SK-N-SH (cell line): ENCODE measurements at regions not wholly inside any gene's neighbourhood (a gene's known extent, or its start where the extent isn't known, plus 50 kb on each side); places are given as distances from the start of the nearest gene placed in this dataset.

Experiments used
- CTCF ChIA-PET: fragments of 300-600, 350-600 bp; formaldehyde crosslinking; extraction: SDS; loops from one replicate; lab custom pipeline; 2021; lab: Yijun Ruan, JAX
- POLR2A ChIA-PET: fragments of 350-600 bp; sonication (Branson Sonifier 250); formaldehyde crosslinking; extraction: SDS; loops from one replicate; lab custom pipeline; 2020; ENCODE audit warnings: antibody characterized with exemption, inconsistent platforms; lab: Yijun Ruan, JAX
- DNase-seq: peaks from one replicate; pipeline ENCODE4 v3.0.0; 2012
- H2AFZ ChIP-seq: fragments of 200-600 bp; sonication (generic); 2 replicates; pipeline ENCODE4 v1.8.1; 2016; ENCODE audit warnings: antibody characterized with exemption, mild to moderate bottlenecking, low read depth
- H3F3A ChIP-seq: fragments of 200-600 bp; sonication (generic); replicated peaks from 2 replicates; pipeline ENCODE3; 2016; ENCODE audit warnings: antibody characterized with exemption, mild to moderate bottlenecking; ENCODE audit not compliant: insufficient read depth
- H3K27ac ChIP-seq, 2 experiments: fragments of 200-500 bp in 1 of 2; fragments of 200-600 bp in 1 of 2; sonication (Bioruptor generic) in 1 of 2; sonication (generic), shearing (Covaris generic) in 1 of 2; 2 replicates each; pipeline versions ENCODE4 v1.5.1 to v1.6.1; 2014 to 2016; ENCODE audit warnings: low read depth in 2 of 2, inconsistent platforms in 1 of 2, low read length in 1 of 2, mild to moderate bottlenecking in 1 of 2, mixed read lengths in 1 of 2
- H3K27me3 ChIP-seq: fragments of 200-600 bp; sonication (generic), shearing (Covaris generic); 2 replicates; pipeline ENCODE4 v1.6.1; 2016; ENCODE audit warnings: mixed run types; ENCODE audit not compliant: insufficient read depth
- H3K36me3 ChIP-seq, 2 experiments: fragments of 200-500 bp in 1 of 2; fragments of 200-600 bp in 1 of 2; sonication (Bioruptor generic) in 1 of 2; sonication (generic) in 1 of 2; replicated peaks in 1 of 2; 2 replicates each; pipeline versions ENCODE3 to v1.5.1; 2014 to 2016; ENCODE audit warnings: low read length in 1 of 2, mild to moderate bottlenecking in 1 of 2; ENCODE audit not compliant: insufficient read depth in 2 of 2, control insufficient read depth in 1 of 2
- H3K4me1 ChIP-seq, 2 experiments: fragments of 200-500 bp in 1 of 2; fragments of 200-600 bp in 1 of 2; sonication (Bioruptor generic) in 1 of 2; sonication (generic), shearing (Covaris generic) in 1 of 2; 2 replicates each; pipeline versions ENCODE4 v1.5.1 to v1.6.1; 2014 to 2016; ENCODE audit warnings: low read depth in 1 of 2, low read length in 1 of 2, mixed run types in 1 of 2; ENCODE audit not compliant: insufficient read depth in 2 of 2, control insufficient read depth in 1 of 2
- H3K4me2 ChIP-seq: fragments of 200-600 bp; sonication (generic), shearing (Covaris generic); 2 replicates; pipeline ENCODE4 v1.6.1; 2017; ENCODE audit warnings: mixed run types
- H3K4me3 ChIP-seq, 2 experiments: fragments of 200-500 bp in 1 of 2; fragments of 200-600 bp in 1 of 2; sonication (Bioruptor generic) in 1 of 2; sonication (generic), shearing (Covaris generic) in 1 of 2; 2 replicates each; pipeline versions ENCODE4 v1.5.1 to v1.8.1; 2014 to 2016; ENCODE audit warnings: low read depth in 2 of 2, inconsistent platforms in 1 of 2, low read length in 1 of 2, mild to moderate bottlenecking in 1 of 2, mixed read lengths in 1 of 2, moderate library complexity in 1 of 2
- H3K79me2 ChIP-seq: fragments of 200-600 bp; sonication (generic); 2 replicates; pipeline ENCODE4 v1.8.1; 2017; ENCODE audit warnings: mild to moderate bottlenecking; ENCODE audit not compliant: insufficient read depth
- H3K9ac ChIP-seq: fragments of 200-600 bp; sonication (generic); 2 replicates; pipeline ENCODE4 v1.6.1; 2017; ENCODE audit warnings: mixed run types
- H3K9me2 ChIP-seq: fragments of 200-600 bp; sonication (generic); 2 replicates; pipeline ENCODE4 v1.6.1; 2017; ENCODE audit warnings: mixed run types
- H3K9me3 ChIP-seq: fragments of 200-600 bp; sonication (generic); 2 replicates; pipeline ENCODE4 v1.6.1; 2017; ENCODE audit warnings: mixed run types, mild to moderate bottlenecking, moderate library complexity
- H4K20me1 ChIP-seq: fragments of 200-600 bp; sonication (generic); 2 replicates; pipeline ENCODE4 v1.6.1; 2017; ENCODE audit warnings: mild to moderate bottlenecking, mixed run types; ENCODE audit not compliant: insufficient read depth
- CHD2 ChIP-seq: fragments of 150-350 bp; IDR thresholded peaks from 2 replicates; pipeline ENCODE4 v1.6.1; 2018; ENCODE audit warnings: low read length; ENCODE audit not compliant: partially characterized antibody
- EP300 ChIP-seq, 2 experiments: IDR thresholded peaks; 2 replicates each; pipeline versions ENCODE4 v1.4.0 to v1.6.1; 2012; ENCODE audit warnings: borderline replicate concordance in 1 of 2, low read depth in 1 of 2, low read length in 1 of 2
- EZH2phosphoT487 ChIP-seq: fragments of 200-600 bp; sonication (generic); IDR thresholded peaks from 2 replicates; pipeline ENCODE4 v1.6.1; 2017; ENCODE audit warnings: low read depth, mixed run types, mild to moderate bottlenecking, antibody characterized with exemption, moderate library complexity, borderline replicate concordance
- FOSL2 ChIP-seq: IDR thresholded peaks from 2 replicates; pipeline ENCODE4 v1.4.0; 2012; ENCODE audit warnings: low read depth, mild to moderate bottlenecking, moderate library complexity, borderline replicate concordance
- FOXM1 ChIP-seq: IDR thresholded peaks from 2 replicates; pipeline ENCODE4 v1.4.0; 2012; ENCODE audit warnings: low read depth, mild to moderate bottlenecking
- GABPA ChIP-seq: IDR thresholded peaks from 2 replicates; pipeline ENCODE4 v1.4.0; 2012; ENCODE audit warnings: low read depth, mild to moderate bottlenecking
- GATA2 ChIP-seq: sonication (generic); formaldehyde crosslinking; IDR thresholded peaks from 2 replicates; pipeline ENCODE4 v1.5.0; 2020; ENCODE audit warnings: mild to moderate bottlenecking, missing genetic modification reagents
- JUND ChIP-seq: IDR thresholded peaks from 2 replicates; pipeline ENCODE4 v1.4.0; 2012
- MXI1 ChIP-seq: IDR thresholded peaks from 2 replicates; pipeline ENCODE4 v1.6.1; 2012; ENCODE audit warnings: mild to moderate bottlenecking, low read depth, low read length, improper control_type of control experiment
- NFIC ChIP-seq: IDR thresholded peaks from 2 replicates; pipeline ENCODE4 v1.4.0; 2012; ENCODE audit warnings: borderline replicate concordance
- NRF1 ChIP-seq: IDR thresholded peaks from 2 replicates; pipeline ENCODE4 v1.6.1; 2012; ENCODE audit warnings: low read depth, mild to moderate bottlenecking, low read length
- POLR2AphosphoS5 ChIP-seq: IDR thresholded peaks from 2 replicates; pipeline ENCODE4 v1.6.1; 2012; ENCODE audit warnings: low read depth, low read length
- RAD21 ChIP-seq: IDR thresholded peaks from 2 replicates; pipeline ENCODE4 v1.6.1; 2012; ENCODE audit warnings: mild to moderate bottlenecking, low read length
- RXRA ChIP-seq: IDR thresholded peaks from 2 replicates; pipeline ENCODE4 v1.4.0; 2012; ENCODE audit warnings: low read depth, mild to moderate bottlenecking, borderline replicate concordance
- TAF1 ChIP-seq: IDR thresholded peaks from 2 replicates; pipeline ENCODE4 v1.6.1; 2012; ENCODE audit warnings: low read depth, mild to moderate bottlenecking, low read length, moderate library complexity, borderline replicate concordance
- TCF12 ChIP-seq: IDR thresholded peaks from 2 replicates; pipeline ENCODE4 v1.4.0; 2012
- TEAD4 ChIP-seq: IDR thresholded peaks from 2 replicates; pipeline ENCODE4 v1.4.0; 2012; ENCODE audit warnings: mild to moderate bottlenecking, borderline replicate concordance; ENCODE audit not compliant: insufficient read depth
- YY1 ChIP-seq: IDR thresholded peaks from 2 replicates; pipeline ENCODE4 v1.4.0; 2012; ENCODE audit warnings: low read depth, mild to moderate bottlenecking
- whole genome bisulfite sequencing: methylation state at CpG from one replicate; pipeline ENCODE4 v1.1.6; 2017; ENCODE audit warnings: low lambda C conversion rate; 5-methylcytosine and 5-hydroxymethylcytosine counted together
- TF ChIP-seq, protein P1 (sequence below): fragments of 150-350 bp; IDR thresholded peaks from 2 replicates; pipeline ENCODE4 v1.6.1; 2017; ENCODE audit warnings: antibody characterized with exemption, low read length, low read depth, borderline replicate concordance
- TF ChIP-seq, protein P2 (sequence below): fragments of 150-350 bp; IDR thresholded peaks from 2 replicates; pipeline ENCODE4 v1.6.1; 2016; ENCODE audit warnings: mild to moderate bottlenecking, low read depth, low read length
- TF ChIP-seq, protein P3 (sequence below): IDR thresholded peaks from 2 replicates; pipeline ENCODE4; 2012
- TF ChIP-seq, protein P4 (sequence below): IDR thresholded peaks from 2 replicates; pipeline ENCODE4 v1.4.0; 2012; ENCODE audit warnings: low read depth, borderline replicate concordance
- TF ChIP-seq, protein P5 (sequence below): fragments of 200-600 bp; sonication (generic); IDR thresholded peaks from 2 replicates; pipeline ENCODE4 v1.6.1; 2017; ENCODE audit warnings: antibody characterized with exemption, mild to moderate bottlenecking, moderate library complexity

DNA sequence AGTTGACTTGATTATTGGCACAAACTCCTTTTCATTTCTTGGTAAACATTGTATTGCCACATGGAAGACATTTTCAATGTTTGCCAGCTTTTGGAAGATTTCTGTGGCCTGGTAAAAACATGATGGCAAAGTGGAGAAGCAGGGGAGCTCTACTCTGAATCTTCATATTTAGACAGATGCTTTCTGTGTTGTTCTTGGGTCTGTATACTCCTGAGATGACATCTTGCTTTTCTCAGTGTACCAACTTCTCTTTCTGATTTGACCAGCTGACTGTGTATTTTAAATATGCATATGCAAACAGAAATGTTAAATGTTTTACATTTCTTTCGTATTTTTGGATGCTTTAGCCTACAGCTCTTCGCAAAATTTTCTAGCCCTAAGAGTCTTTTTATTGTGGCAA is 366.2 kb upstream of the MON1B start:
- H3K79me2 ChIP-seq: no peaks in the 10 kb centered on the region
- H2AFZ ChIP-seq: no peak overlapping the region
- no peaks in the 10 kb centered on the region for H3K27me3 ChIP-seq
- no peak overlapping the region for H3K4me2 ChIP-seq
- no peaks in the 10 kb centered on the region for H4K20me1 ChIP-seq
- H3K9ac ChIP-seq: no peak overlapping the region
- WGBS: 26% methylated on average over 2 of the region's 2 CpGs
- H3K27ac ChIP-seq: no peak overlapping the region
- H3F3A ChIP-seq: no peaks in the 10 kb centered on the region
- no peaks in the 10 kb centered on the region for H3K9me2 ChIP-seq
- no peaks in the 10 kb centered on the region for H3K4me1 ChIP-seq
- CTCF ChIA-PET: interaction anchor here (0.9 to 1.6 kb wide), 2 partner anchors 9 to 30 kb away, joined by 3 to 6 read pairs; no protein-coding TSS in a partner anchor
- POLR2A ChIA-PET: no interaction called here
- H3K36me3 ChIP-seq: no peaks in the 10 kb centered on the region
- TF ChIP-seq CHD2: no peak
- TF ChIP-seq FOXM1: no peak
- no peak for TF ChIP-seq NRF1
- TF ChIP-seq YY1: no peak
- no peak for TF ChIP-seq FOSL2
- TF ChIP-seq, protein P1, sequence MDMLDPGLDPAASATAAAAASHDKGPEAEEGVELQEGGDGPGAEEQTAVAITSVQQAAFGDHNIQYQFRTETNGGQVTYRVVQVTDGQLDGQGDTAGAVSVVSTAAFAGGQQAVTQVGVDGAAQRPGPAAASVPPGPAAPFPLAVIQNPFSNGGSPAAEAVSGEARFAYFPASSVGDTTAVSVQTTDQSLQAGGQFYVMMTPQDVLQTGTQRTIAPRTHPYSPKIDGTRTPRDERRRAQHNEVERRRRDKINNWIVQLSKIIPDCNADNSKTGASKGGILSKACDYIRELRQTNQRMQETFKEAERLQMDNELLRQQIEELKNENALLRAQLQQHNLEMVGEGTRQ: no peak
- no peak for TF ChIP-seq NFIC
- TF ChIP-seq, protein P2, sequence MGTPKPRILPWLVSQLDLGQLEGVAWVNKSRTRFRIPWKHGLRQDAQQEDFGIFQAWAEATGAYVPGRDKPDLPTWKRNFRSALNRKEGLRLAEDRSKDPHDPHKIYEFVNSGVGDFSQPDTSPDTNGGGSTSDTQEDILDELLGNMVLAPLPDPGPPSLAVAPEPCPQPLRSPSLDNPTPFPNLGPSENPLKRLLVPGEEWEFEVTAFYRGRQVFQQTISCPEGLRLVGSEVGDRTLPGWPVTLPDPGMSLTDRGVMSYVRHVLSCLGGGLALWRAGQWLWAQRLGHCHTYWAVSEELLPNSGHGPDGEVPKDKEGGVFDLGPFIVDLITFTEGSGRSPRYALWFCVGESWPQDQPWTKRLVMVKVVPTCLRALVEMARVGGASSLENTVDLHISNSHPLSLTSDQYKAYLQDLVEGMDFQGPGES: no peak
- no peak for TF ChIP-seq EZH2phosphoT487
- TF ChIP-seq RXRA: no peak
- no peak for TF ChIP-seq TEAD4
- TF ChIP-seq POLR2AphosphoS5: no peak
- no peak for TF ChIP-seq TCF12
- TF ChIP-seq, protein P3, sequence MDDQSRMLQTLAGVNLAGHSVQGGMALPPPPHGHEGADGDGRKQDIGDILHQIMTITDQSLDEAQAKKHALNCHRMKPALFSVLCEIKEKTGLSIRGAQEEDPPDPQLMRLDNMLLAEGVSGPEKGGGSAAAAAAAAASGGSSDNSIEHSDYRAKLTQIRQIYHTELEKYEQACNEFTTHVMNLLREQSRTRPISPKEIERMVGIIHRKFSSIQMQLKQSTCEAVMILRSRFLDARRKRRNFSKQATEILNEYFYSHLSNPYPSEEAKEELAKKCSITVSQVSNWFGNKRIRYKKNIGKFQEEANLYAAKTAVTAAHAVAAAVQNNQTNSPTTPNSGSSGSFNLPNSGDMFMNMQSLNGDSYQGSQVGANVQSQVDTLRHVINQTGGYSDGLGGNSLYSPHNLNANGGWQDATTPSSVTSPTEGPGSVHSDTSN: no peak
- no peak for TF ChIP-seq GATA2 (CRISPR knock-in tag)
- H3K9me3 ChIP-seq: no peaks in the 10 kb centered on the region
- no peak for DNase-seq
- no peak overlapping the region for H3K4me3 ChIP-seq

DNA sequence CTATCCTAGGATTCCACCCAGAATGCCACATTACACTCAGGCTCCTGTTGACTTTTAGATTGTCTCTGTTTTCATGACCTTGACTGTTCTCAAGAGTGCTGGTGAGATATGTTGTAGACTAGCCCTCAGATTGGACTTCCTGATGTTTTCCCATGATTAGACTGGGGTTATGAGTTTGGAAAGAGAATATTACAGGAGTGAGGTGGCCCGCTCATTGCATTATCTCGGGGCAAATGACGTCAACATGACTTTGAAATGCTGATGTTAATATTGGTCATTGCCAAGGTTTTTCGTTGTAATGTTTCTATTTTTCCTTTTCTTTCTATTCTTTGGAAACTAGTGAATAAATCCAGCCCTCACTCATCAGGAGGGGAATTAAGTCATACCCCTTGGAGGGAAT is 355.7 kb upstream of the MON1B start:
- no peaks in the 10 kb centered on the region for H4K20me1 ChIP-seq

More for the DNA sequence above, 355.7 kb upstream of the MON1B start:
- Histone ChIP-seq H3K9me2 (no peaks in the 10 kb centered on the region), H3K9ac (no peak overlapping the region), H2AFZ (no peak overlapping the region), H3K27me3 (no peaks in the 10 kb centered on the region), H3K79me2 (no peaks in the 10 kb centered on the region), H3K4me1 (no peaks in the 10 kb centered on the region), H3K27ac (no peak overlapping the region), H3K4me2 (no peak overlapping the region), H3F3A (no peaks in the 10 kb centered on the region), H3K9me3 (no peaks in the 10 kb centered on the region), H3K4me3 (no peak overlapping the region), H3K36me3 (no peaks in the 10 kb centered on the region)
- DNase-seq: no peak
- POLR2A ChIA-PET: no interaction called here
- CTCF ChIA-PET: no interaction called here
- TF ChIP-seq TEAD4 (no peak), MXI1 (no peak), RXRA (no peak), GABPA (no peak), YY1 (no peak), NRF1 (no peak), TAF1 (no peak), CHD2 (no peak), EP300 (IDR thresholded peaks at IDR 0.05; ENCODE audit: borderline replicate concordance in 1 of 2, low read depth in 1 of 2, low read length in 1 of 2) (no peak), RAD21 (no peak), JUND (no peak), POLR2AphosphoS5 (no peak)
- TF ChIP-seq, protein P4, sequence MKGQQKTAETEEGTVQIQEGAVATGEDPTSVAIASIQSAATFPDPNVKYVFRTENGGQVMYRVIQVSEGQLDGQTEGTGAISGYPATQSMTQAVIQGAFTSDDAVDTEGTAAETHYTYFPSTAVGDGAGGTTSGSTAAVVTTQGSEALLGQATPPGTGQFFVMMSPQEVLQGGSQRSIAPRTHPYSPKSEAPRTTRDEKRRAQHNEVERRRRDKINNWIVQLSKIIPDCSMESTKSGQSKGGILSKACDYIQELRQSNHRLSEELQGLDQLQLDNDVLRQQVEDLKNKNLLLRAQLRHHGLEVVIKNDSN: no peak
- TF ChIP-seq, protein P5, sequence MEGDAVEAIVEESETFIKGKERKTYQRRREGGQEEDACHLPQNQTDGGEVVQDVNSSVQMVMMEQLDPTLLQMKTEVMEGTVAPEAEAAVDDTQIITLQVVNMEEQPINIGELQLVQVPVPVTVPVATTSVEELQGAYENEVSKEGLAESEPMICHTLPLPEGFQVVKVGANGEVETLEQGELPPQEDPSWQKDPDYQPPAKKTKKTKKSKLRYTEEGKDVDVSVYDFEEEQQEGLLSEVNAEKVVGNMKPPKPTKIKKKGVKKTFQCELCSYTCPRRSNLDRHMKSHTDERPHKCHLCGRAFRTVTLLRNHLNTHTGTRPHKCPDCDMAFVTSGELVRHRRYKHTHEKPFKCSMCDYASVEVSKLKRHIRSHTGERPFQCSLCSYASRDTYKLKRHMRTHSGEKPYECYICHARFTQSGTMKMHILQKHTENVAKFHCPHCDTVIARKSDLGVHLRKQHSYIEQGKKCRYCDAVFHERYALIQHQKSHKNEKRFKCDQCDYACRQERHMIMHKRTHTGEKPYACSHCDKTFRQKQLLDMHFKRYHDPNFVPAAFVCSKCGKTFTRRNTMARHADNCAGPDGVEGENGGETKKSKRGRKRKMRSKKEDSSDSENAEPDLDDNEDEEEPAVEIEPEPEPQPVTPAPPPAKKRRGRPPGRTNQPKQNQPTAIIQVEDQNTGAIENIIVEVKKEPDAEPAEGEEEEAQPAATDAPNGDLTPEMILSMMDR: no peak
- 43% methylated on average over 4 of the region's 4 CpGs for WGBS
